B cell (primary cell): ENCODE measurements at regions not wholly inside any gene's neighbourhood (a gene's known extent, or its start where the extent isn't known, plus 50 kb on each side); places are given as distances from the start of the nearest gene placed in this dataset.
"Not testable (repeated sequence)": the region's sequence is repeated elsewhere in the genome, so short reads cannot be mapped to it uniquely, and the experiment has no call there.

Experiments
- ATAC-seq: fragments of 200-7000 bp; cut with Tn5 transposase; one replicate; pipeline ENCODE4 v1.10.0; 2021; ENCODE audit warnings: low read depth, mild to moderate bottlenecking, moderate number of reproducible peaks, moderate library complexity
- CTCF ChIA-PET: fragments of 350-600 bp; sonication (Branson Sonifier 250); formaldehyde crosslinking; loops from one replicate; lab custom pipeline; 2021; ENCODE audit warnings: antibody characterized with exemption, inconsistent platforms; lab: Charles Lee
- POLR2A ChIA-PET: fragments of 350-600 bp; sonication (Branson Sonifier 250); formaldehyde crosslinking; loops from one replicate; lab custom pipeline; 2021; ENCODE audit warnings: antibody characterized with exemption; lab: Charles Lee
- DNase-seq: peaks from one replicate; pipeline ENCODE4 v3.0.0; 2013
- H2AFZ ChIP-seq: 2 replicates; pipeline ENCODE4 v1.6.1; 2012; ENCODE audit warnings: mild to moderate bottlenecking, low read depth, low read length; ENCODE audit not compliant: insufficient read depth, poor library complexity, severe bottlenecking
- H3K27ac ChIP-seq, 2 donors: 1 replicate in 1 of 2; 2 replicates in 1 of 2; pipeline ENCODE4 v1.5.1; 2012 to 2013; ENCODE audit warnings: low read length in 2 of 2, mild to moderate bottlenecking in 2 of 2, moderate library complexity in 1 of 2
- H3K27me3 ChIP-seq, 4 experiments: fragments of 200-600 bp in 1 of 4; sonication (generic) in 1 of 4; replicated peaks in 1 of 4; 1 replicate in 2 of 4; 2 replicates in 2 of 4; pipeline versions ENCODE4 v1.6.1 to v1.7.0; 2013 to 2016; ENCODE audit warnings: low read length in 3 of 4, mild to moderate bottlenecking in 2 of 4, mixed read lengths in 1 of 4, moderate library complexity in 1 of 4; ENCODE audit not compliant: insufficient read depth in 4 of 4, control insufficient read depth in 3 of 4; ENCODE audit errors: control extremely low read depth in 1 of 4
- H3K36me3 ChIP-seq, 2 experiments: replicated peaks in 1 of 2; 1 replicate in 1 of 2; 2 replicates in 1 of 2; pipeline versions ENCODE4 v1.6.1 to v1.7.1; 2013; ENCODE audit warnings: low read length in 1 of 2; ENCODE audit not compliant: insufficient read depth in 2 of 2, control insufficient read depth in 1 of 2; ENCODE audit errors: control extremely low read depth in 1 of 2, extremely low read depth in 1 of 2
- H3K4me1 ChIP-seq, 2 donors: fragments of 200-600 bp in 1 of 2; sonication (generic) in 1 of 2; 1 replicate in 1 of 2; 2 replicates in 1 of 2; pipeline versions ENCODE4 v1.5.1 to v1.6.1; 2013 to 2017; ENCODE audit warnings: low read length in 2 of 2; ENCODE audit not compliant: control insufficient read depth in 2 of 2, insufficient read depth in 2 of 2
- H3K4me2 ChIP-seq: replicated peaks from 2 replicates; pipeline ENCODE3; 2012; ENCODE audit warnings: mild to moderate bottlenecking, low read depth, low read length; ENCODE audit not compliant: poor library complexity, severe bottlenecking
- H3K4me3 ChIP-seq, 5 experiments: fragments of 200-600 bp in 1 of 5; sonication (generic) in 1 of 5; 1 replicate in 3 of 5; 2 replicates in 2 of 5; pipeline versions ENCODE4 v1.5.1 to v1.7.0; 2011 to 2016; ENCODE audit warnings: low read length in 4 of 5, mild to moderate bottlenecking in 4 of 5, low read depth in 2 of 5, control low read depth in 1 of 5, moderate library complexity in 1 of 5; ENCODE audit not compliant: insufficient read depth in 1 of 5; ENCODE audit errors: control extremely low read depth in 1 of 5, extremely low read depth in 1 of 5
- H3K79me2 ChIP-seq: fragments of 200-600 bp; sonication (generic); one replicate; pipeline ENCODE4 v1.6.0; 2016; ENCODE audit warnings: low read length; ENCODE audit not compliant: control insufficient read depth, insufficient read depth
- H3K9ac ChIP-seq: fragments of 200-600 bp; sonication (generic); 2 replicates; pipeline ENCODE4 v1.6.1; 2017; ENCODE audit warnings: mild to moderate bottlenecking, low read length, moderate library complexity
- H3K9me3 ChIP-seq, 3 donors: one replicate each; pipeline versions ENCODE4 v1.6.1 to v1.7.1; 2013; ENCODE audit warnings: low read length in 2 of 3; ENCODE audit not compliant: control insufficient read depth in 2 of 3, insufficient read depth in 1 of 3; ENCODE audit errors: control extremely low read depth in 1 of 3
- H4K20me1 ChIP-seq: 2 replicates; pipeline ENCODE4 v1.6.0; 2012; ENCODE audit warnings: mild to moderate bottlenecking, low read length; ENCODE audit not compliant: insufficient read depth, control insufficient read depth, poor library complexity, severe bottlenecking
- H3K27ac Mint-ChIP-seq: one replicate; pipeline ENCODE4 v1.8.0; 2021; ENCODE audit warnings: mixed read lengths
- H3K27me3 Mint-ChIP-seq: one replicate; pipeline ENCODE4 v1.8.0; 2021; ENCODE audit warnings: mixed read lengths
- H3K4me1 Mint-ChIP-seq: one replicate; pipeline ENCODE4 v1.8.0; 2021; ENCODE audit warnings: mixed read lengths
- H3K4me3 Mint-ChIP-seq: one replicate; pipeline ENCODE4 v1.8.0; 2021; ENCODE audit warnings: mixed read lengths
- H3K9me3 Mint-ChIP-seq: one replicate; pipeline ENCODE4 v1.8.0; 2022; ENCODE audit warnings: mixed read lengths; ENCODE audit not compliant: insufficient read depth
- CTCF ChIP-seq: fragments of 200-600 bp; IDR thresholded peaks from one replicate; pipeline ENCODE4 v1.8.0; 2022; ENCODE audit warnings: antibody characterized with exemption, mild to moderate bottlenecking
- EZH2 ChIP-seq: IDR thresholded peaks from 2 replicates; pipeline ENCODE4 v1.6.1; 2012; ENCODE audit warnings: borderline replicate concordance, low read depth, mild to moderate bottlenecking, moderate library complexity, low read length; ENCODE audit not compliant: insufficient read depth, poor library complexity, severe bottlenecking
- WGBS: methylation state at CpG from one replicate; pipeline ENCODE4 v1.1.5; 2013; ENCODE audit warnings: missing lambda C conversion rate; ENCODE audit not compliant: insufficient coverage; 5-methylcytosine and 5-hydroxymethylcytosine counted together
- intact Hi-C: fragments of 100-400 bp; cut with micrococcal nuclease; formaldehyde crosslinking; loops from one replicate; pipeline ENCODE4 v1.10.0; 2022

DNA sequence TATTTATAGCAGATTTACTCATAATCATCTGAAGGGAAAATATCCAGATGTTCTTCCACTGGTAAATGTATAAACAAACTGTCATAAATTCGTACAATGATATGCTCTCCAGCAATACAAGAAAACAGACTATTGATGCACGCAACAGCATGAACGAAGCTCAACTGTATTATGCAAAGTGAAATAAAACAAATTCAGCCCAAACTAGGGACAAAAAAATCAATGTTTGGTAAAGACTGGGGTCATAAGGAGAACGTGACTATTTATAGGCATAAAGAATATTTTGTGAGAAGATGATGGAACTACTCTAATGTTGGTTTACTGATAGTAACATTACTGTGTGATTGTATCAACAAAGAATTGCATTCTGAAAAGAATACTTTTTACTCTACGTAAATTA, 1276.7 kb upstream of the DDX18 start:
- H3K4me3 Mint-ChIP-seq, result no peak overlapping the region
- Histone ChIP-seq H3K9me3 (peaks cover 0 to 8% (median 5%) of the 10 kb centered on the region in 3 donors), H2AFZ (no peak overlapping the region), H4K20me1 (no peaks in the 10 kb centered on the region), H3K4me3 (no peak overlapping the region), H3K79me2 (no peaks in the 10 kb centered on the region), H3K9ac (no peak overlapping the region), H3K36me3 (no peaks in the 10 kb centered on the region), H3K4me2 (no peak overlapping the region), H3K27ac (no peak overlapping the region), H3K4me1 (no peaks in the 10 kb centered on the region), H3K27me3 (no peaks in the 10 kb centered on the region)
- no peak for DNase-seq
- no CpG with 5 or more reads among the region's 5 CpGs for WGBS
- no peaks in the 10 kb centered on the region for H3K4me1 Mint-ChIP-seq
- peaks cover 5% of the 10 kb centered on the region for H3K9me3 Mint-ChIP-seq
- ATAC-seq, result no peak
- POLR2A ChIA-PET, result no interaction called here
- no peak for TF ChIP-seq CTCF
- no peak for TF ChIP-seq EZH2
- intact Hi-C loops, result no loop called here
- H3K27ac Mint-ChIP-seq, result no peak overlapping the region
- H3K27me3 Mint-ChIP-seq, result no peaks in the 10 kb centered on the region
- CTCF ChIA-PET, result no interaction called here

GRCh38 chr2:116545286-116546068, 1269.0 kb upstream of the DDX18 start:
- intact Hi-C loops, result no loop called here
- Histone ChIP-seq H3K4me1 (no peaks in the 10 kb centered on the region), H3K9me3 (peaks cover 1 to 8% (median 7%) of the 10 kb centered on the region in 3 donors), H3K27ac (no peak overlapping the region), H3K4me2 (no peak overlapping the region), H3K79me2 (no peaks in the 10 kb centered on the region), H3K27me3 (no peaks in the 10 kb centered on the region), H4K20me1 (no peaks in the 10 kb centered on the region), H3K36me3 (no peaks in the 10 kb centered on the region), H3K9ac (no peak overlapping the region), H2AFZ (no peak overlapping the region), H3K4me3 (no peak overlapping the region)
- peaks cover 3% of the 10 kb centered on the region for H3K9me3 Mint-ChIP-seq
- no peak overlapping the region for H3K4me3 Mint-ChIP-seq
- DNase-seq (no peak), ATAC-seq (no peak)
- POLR2A ChIA-PET, result no interaction called here
- H3K4me1 Mint-ChIP-seq, result no peaks in the 10 kb centered on the region
- H3K27ac Mint-ChIP-seq, result no peak overlapping the region
- no peak for TF ChIP-seq EZH2
- no peak for TF ChIP-seq CTCF
- WGBS, result 29% methylated on average over 1 of the region's 3 CpGs
- CTCF ChIA-PET, result no interaction called here
- H3K27me3 Mint-ChIP-seq, result no peaks in the 10 kb centered on the region

GRCh38 chr2:116552738-116553419, 1261.6 kb upstream of the DDX18 start:
- H3K9me3 Mint-ChIP-seq, H3K4me1 Mint-ChIP-seq, H3K27ac Mint-ChIP-seq, H3K27me3 Mint-ChIP-seq, H3K27me3 ChIP-seq, H2AFZ ChIP-seq, CTCF ChIA-PET, H4K20me1 ChIP-seq, H3K4me3 Mint-ChIP-seq, H3K27ac ChIP-seq, H3K36me3 ChIP-seq, H3K9ac ChIP-seq, DNase-seq, H3K4me1 ChIP-seq, POLR2A ChIA-PET, H3K79me2 ChIP-seq, intact Hi-C loops, H3K4me2 ChIP-seq, ATAC-seq, H3K4me3 ChIP-seq: not testable (repeated sequence)
- H3K9me3 ChIP-seq, result peaks cover 0 to 10% (median 0%) of the 10 kb centered on the region in 3 donors
- WGBS, result 88% methylated on average over 14 of the region's 20 CpGs
